Panc1 (cell line): ENCODE measurements at regions not wholly inside any gene's neighbourhood (a gene's known extent, or its start where the extent isn't known, plus 50 kb on each side); places are given as distances from the start of the nearest gene placed in this dataset.

Experiments
- ATAC-seq: fragments of 200-7000 bp; cut with Tn5 transposase; 2 replicates; pipeline ENCODE4 v1.9.1; 2020; ENCODE audit warnings: mild to moderate bottlenecking, moderate library complexity
- BruUV-seq: library from RNA; stranded (reverse); fragments of 400-500 nt; replicated peaks from 2 replicates; lab custom pipeline; 2021; lab: Mats Ljungman, UMichigan
- CTCF ChIA-PET: fragments of 300-600 bp; sonication (Branson Sonifier 250); formaldehyde crosslinking; loops from one replicate; lab custom pipeline; 2022; ENCODE audit warnings: antibody characterized with exemption; lab: Charles Lee
- POLR2A ChIA-PET: fragments of 300-600 bp; sonication (Branson Sonifier 250); formaldehyde crosslinking; loops from one replicate; lab custom pipeline; 2022; ENCODE audit warnings: antibody characterized with exemption; lab: Charles Lee
- DNase-seq: peaks from one replicate; pipeline ENCODE4 v3.0.0-alpha.2; 2010; ENCODE audit warnings: low read depth, low spot score
- H3K27ac ChIP-seq: 2 replicates; pipeline ENCODE4 v1.5.1; 2011; ENCODE audit warnings: mild to moderate bottlenecking, low read length, inconsistent platforms
- H3K27me3 ChIP-seq: fragments of 200-500 bp; sonication (Bioruptor generic); 2 replicates; pipeline ENCODE4 v1.6.0; 2014; ENCODE audit warnings: low read length, inconsistent platforms; ENCODE audit not compliant: control insufficient read depth, insufficient read depth
- H3K36me3 ChIP-seq: fragments of 200-500 bp; sonication (Bioruptor generic); 2 replicates; pipeline ENCODE4 v1.5.1; 2014; ENCODE audit warnings: inconsistent platforms, mild to moderate bottlenecking, low read length, moderate library complexity; ENCODE audit not compliant: control insufficient read depth, insufficient read depth
- H3K4me1 ChIP-seq: 2 replicates; pipeline ENCODE4 v1.5.1; 2011; ENCODE audit warnings: inconsistent platforms, mild to moderate bottlenecking, low read length, moderate library complexity; ENCODE audit not compliant: control insufficient read depth, insufficient read depth
- H3K4me3 ChIP-seq, 2 experiments: 2 replicates each; pipeline ENCODE4 v1.5.1; 2011 to 2012; ENCODE audit warnings: low read depth in 2 of 2, low read length in 2 of 2, mild to moderate bottlenecking in 2 of 2, inconsistent platforms in 1 of 2, moderate library complexity in 1 of 2
- H3K9me3 ChIP-seq: fragments of 200-500 bp; sonication (Bioruptor generic); 2 replicates; pipeline ENCODE4 v1.5.1; 2014; ENCODE audit warnings: low read depth, mild to moderate bottlenecking, inconsistent platforms, low read length, moderate library complexity; ENCODE audit not compliant: control insufficient read depth, insufficient read depth
- CTCF ChIP-seq: fragments of 450-650 bp; IDR thresholded peaks from 2 replicates; pipeline ENCODE4 v1.5.1; 2017; ENCODE audit warnings: mild to moderate bottlenecking
- POLR2AphosphoS5 ChIP-seq: IDR thresholded peaks from 2 replicates; pipeline ENCODE4 v1.6.1; 2012; ENCODE audit warnings: mild to moderate bottlenecking, low read depth, low read length, moderate library complexity
- REST ChIP-seq, 2 experiments: IDR thresholded peaks; 2 replicates each; pipeline ENCODE4 v1.6.1; 2011 to 2012; ENCODE audit warnings: low read depth in 2 of 2, control low read depth in 1 of 2, low read length in 1 of 2, mild to moderate bottlenecking in 1 of 2, moderate library complexity in 1 of 2; ENCODE audit not compliant: insufficient read depth in 1 of 2
- SIN3A ChIP-seq: IDR thresholded peaks from 2 replicates; pipeline ENCODE4 v1.6.1; 2012; ENCODE audit warnings: low read depth, mild to moderate bottlenecking, low read length, moderate library complexity, borderline replicate concordance; ENCODE audit not compliant: insufficient read depth
- TCF7L2 ChIP-seq: IDR thresholded peaks from 2 replicates; pipeline ENCODE4 v1.6.1; 2011; ENCODE audit warnings: mild to moderate bottlenecking, low read depth, low read length, inconsistent platforms
- in situ Hi-C: cut with HindIII; loops from 2 replicates; pipeline ENCODE4 v1.10.0; 2016; ENCODE audit warnings: low sequenced_read_pairs, low pct_unique_long_range_greater_than_20kb
- intact Hi-C: fragments of 100-400 bp; cut with micrococcal nuclease; formaldehyde crosslinking; loops from one replicate; pipeline ENCODE4 v1.10.0; 2022; ENCODE audit not compliant: unreplicated experiment

GRCh38 chrX:40316502-40316901 lies 218.7 kb upstream of the BCOR start:
- H3K27me3 ChIP-seq, result no peaks in the 10 kb centered on the region
- H3K4me1 ChIP-seq, result no peaks in the 10 kb centered on the region
- in situ Hi-C loops (no loop called here), intact Hi-C loops (no loop called here)
- DNase-seq (no peak), ATAC-seq (no peak)
- TF ChIP-seq TCF7L2 (no peak), POLR2AphosphoS5 (no peak), SIN3A (no peak), CTCF (no peak), REST (IDR thresholded peaks at IDR 0.05; ENCODE audit: insufficient read depth in 1 of 2, low read depth in 2 of 2, low read length in 1 of 2) (no peak)
- BruUV-seq, result no TSS peak
- H3K36me3 ChIP-seq, result no peaks in the 10 kb centered on the region
- POLR2A ChIA-PET, result no interaction called here
- no peak overlapping the region for H3K4me3 ChIP-seq
- CTCF ChIA-PET, result no interaction called here
- H3K27ac ChIP-seq, result no peak overlapping the region
- no peaks in the 10 kb centered on the region for H3K9me3 ChIP-seq

DNA sequence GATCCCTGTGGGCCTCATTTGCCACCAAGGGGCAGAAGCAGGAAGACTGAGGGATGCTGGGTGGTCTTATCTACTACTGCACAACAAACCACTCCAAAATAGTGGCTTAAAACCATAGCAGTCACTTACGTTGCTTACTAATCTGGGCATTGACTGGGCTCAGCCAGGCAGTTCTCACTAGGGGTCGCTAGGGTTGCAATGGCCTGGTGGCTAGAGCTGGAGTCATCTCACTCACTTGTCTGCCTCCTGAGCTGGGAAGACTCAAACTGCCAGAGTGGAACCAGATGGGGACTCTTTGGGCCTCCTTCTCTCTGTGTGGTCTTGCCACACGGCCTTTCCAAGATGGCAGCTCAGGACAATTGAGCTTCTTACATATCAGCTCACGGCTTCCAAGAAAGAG lies 216.3 kb upstream of the BCOR start:
- Histone ChIP-seq H3K27me3 (no peaks in the 10 kb centered on the region), H3K4me1 (no peaks in the 10 kb centered on the region), H3K36me3 (no peaks in the 10 kb centered on the region), H3K9me3 (no peaks in the 10 kb centered on the region), H3K4me3 (no peak overlapping the region), H3K27ac (no peak overlapping the region)
- in situ Hi-C loops (no loop called here), intact Hi-C loops (no loop called here)
- POLR2A ChIA-PET, result no interaction called here
- TF ChIP-seq SIN3A (no peak), CTCF (no peak), REST (IDR thresholded peaks at IDR 0.05; ENCODE audit: insufficient read depth in 1 of 2, low read depth in 2 of 2, low read length in 1 of 2) (no peak), TCF7L2 (no peak), POLR2AphosphoS5 (no peak)
- CTCF ChIA-PET, result no interaction called here
- BruUV-seq, result no TSS peak
- DNase-seq (no peak), ATAC-seq (no peak)
